SKM-1 treated with dmso at 0.1 percent for 144 hours (cell line): ENCODE measurements at regions not wholly inside any gene's neighbourhood (a gene's known extent, or its start where the extent isn't known, plus 50 kb on each side); places are given as distances from the start of the nearest gene placed in this dataset.
"Not testable (repeated sequence)": the region's sequence is repeated elsewhere in the genome, so short reads cannot be mapped to it uniquely, and the experiment has no call there.

ENCODE experiments used
- DNase-seq: peaks from one replicate; lab custom pipeline; 2025; ENCODE audit not compliant: unreplicated experiment; lab: John Stamatoyannopoulos, UW

DNA sequence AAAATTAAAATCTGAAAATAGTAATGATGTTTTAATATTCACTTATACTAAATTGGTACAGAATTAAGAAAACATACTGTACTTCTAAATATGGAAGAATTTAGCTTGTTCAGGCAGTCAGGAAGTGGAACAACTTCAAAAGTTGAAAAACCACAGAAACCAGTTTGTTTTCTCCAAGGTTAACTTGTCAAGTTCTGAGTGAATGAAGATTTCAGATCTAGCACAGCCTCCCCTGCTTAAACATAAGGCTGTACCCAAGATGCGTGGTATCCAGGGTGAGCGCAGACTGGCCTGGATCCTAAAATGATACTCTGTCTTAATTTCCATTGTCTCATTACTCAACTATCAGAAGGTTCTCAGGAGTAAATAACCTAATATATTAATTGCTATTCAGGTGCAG lies 730.7 kb upstream of the KIF2B start:
- DNase-seq: no peak

DNA sequence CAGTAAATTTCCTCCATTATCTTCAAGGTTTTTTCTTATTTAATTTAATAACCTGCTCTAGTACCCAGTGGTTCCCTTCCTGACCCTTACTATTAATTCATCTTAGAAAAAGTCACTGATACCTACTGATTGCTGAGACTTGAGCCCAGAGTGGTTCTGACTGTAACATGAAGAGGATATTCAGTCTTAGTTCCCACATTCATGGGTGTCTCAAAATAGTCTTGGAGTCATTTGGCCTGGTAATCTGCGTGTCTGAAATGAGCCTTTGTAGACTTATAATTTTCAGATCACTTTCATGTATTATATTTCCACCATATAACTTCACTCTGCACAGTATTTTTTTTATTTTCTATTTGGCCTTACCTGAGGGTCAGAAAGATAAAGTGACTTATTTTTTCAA lies 732.0 kb upstream of the KIF2B start:
- no peak for DNase-seq

DNA sequence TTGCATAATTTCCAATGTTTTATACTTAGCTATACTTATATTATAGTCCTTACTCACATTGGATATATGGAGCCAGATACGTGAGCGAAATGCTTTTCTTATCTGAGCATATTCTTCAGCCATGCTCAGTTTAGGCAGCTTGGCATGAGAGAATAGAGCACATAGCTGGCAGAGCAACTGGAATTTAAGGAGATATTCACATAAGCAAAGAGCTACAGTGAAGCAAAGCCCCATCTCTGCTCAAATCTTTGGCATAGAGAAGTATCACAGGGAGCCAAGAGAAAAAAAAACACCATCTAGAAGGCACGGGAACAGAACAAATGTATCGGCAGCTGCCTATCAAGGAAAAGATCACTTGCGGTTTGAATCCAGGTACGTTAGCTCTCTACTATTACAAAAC lies 734.2 kb upstream of the KIF2B start:
- no peak for DNase-seq

DNA sequence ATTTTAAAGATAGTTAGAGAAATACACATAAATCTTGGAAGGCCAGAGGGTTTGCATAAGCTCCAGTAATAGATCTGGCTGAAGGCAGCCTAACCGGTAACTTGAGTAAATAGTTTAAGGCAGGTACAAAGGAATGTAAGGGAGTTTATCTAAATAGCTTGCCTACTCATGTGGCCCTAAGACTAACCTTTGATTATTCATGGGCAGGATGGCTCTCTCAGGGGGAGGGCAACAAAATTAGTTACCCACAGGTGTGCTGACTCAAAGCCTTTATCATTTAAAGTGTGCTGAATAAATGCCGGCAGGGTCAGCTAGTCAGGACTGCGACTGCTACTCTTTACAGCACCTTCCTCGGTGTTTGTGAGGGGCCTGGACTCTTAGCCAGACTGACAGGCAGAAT lies 761.3 kb upstream of the KIF2B start:
- no peak for DNase-seq

DNA sequence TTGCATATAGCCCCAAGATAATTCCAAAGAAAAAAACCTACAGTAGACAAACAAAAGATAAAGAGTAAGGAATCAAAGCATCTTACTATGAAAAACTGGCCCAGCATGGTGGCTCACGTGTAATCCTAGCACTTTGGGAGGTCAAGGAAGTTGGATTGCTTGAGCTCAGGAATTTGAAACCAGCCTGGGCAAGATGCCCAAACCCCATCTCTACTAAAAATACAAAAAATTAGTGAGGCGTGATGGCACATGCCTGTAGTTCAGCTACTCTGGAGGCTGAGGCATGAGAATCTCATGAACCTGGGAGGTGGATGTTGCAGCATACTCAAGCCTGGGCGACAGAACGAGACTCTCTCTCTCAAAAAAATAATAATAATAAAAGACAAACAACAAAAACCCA lies 764.7 kb upstream of the KIF2B start:
- DNase-seq: no peak

DNA sequence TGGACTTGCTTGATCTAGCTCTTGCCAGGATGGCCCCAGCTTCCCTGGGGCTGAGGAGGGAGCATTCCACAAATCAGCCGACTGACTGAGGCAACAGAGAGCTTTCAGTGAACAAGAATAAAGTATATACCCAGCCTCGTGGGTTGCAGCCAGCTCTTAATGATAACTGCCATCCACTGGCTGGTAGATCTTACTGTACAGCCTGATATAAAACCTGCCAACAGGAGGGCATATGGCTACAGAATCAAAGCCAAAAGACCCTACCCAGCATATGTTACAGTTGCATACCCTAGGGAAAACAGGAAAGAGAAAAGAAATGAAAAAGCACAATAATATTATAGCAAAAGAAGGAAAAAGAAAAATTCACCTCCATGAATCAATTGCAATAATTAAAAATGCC lies 775.9 kb upstream of the KIF2B start:
- DNase-seq: no peak

DNA sequence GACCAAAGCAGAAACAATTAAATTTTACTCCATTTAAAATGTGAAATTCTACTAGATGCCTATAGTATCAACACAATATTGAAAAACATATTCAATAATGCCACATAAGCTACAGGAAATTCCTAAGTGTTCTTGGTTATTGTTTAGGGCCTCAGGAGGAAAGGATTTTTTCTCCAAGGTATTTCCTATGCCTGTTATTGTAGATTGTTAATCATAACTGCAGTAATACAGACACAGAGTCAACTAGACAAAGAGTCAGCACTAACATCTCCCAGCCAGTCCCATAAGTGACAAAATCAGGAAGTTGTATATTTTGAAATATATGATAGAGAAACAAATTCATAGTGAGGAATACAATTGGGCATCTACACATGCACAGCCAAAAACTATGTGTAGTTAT lies 782.7 kb upstream of the KIF2B start:
- DNase-seq: no peak

DNA sequence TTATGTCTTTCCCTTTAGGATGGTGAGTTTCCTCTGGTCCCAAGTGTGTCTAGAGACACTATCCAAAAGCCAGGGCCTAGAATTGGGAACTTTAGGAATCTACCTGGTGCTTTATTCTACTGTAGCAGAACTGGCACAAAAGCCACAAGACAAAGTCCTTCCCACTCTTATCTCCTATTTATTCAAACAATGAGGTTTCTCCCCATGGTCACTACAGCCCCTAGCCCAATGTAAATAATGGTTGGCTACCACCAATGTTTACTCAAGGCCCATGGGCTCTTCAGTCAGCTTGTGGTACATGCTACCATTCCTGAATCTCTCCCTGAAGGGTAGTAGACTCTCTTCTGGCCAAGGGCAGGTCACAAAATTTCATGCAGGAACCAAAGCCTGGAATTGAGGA lies 789.4 kb upstream of the KIF2B start:
- DNase-seq: no peak

DNA sequence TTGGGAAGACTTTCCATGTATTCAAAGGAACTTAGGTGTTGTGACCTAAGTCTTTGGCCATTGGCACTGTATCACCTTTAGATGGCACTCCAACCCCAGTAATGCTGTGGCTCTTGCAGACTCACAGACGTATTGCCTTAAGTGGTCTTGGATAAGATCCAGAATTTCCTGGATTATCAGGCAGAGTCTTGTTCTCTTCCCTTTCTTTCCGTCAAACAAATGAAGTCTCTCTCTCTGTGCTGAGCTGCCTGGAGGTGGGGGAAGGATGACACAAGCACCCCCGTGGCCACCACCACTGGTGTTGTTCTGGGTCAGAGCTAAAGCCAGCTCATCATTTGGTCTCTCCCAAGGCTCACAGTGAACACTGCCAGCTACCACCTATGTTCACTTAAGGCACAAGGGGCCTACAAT lies 789.9 kb upstream of the KIF2B start:
- DNase-seq: no peak

DNA sequence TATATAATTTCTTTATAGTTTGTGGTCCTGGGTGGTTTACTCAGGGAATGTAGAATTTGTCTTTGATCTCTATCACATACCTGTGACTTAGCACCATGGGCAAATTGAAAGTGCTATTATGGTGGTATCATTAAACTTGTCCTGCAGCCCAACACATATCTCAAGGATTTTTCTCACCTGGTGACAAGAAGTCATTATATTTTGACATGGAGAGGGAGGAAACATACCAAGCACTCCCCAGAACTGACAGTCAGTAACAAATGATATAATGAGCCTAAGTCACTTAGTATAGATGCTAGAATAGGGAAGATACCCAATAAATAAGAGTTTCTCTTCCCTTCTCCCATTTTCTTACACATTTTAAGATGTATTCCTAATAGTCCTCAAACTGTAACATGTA lies 805.5 kb upstream of the KIF2B start:
- no peak for DNase-seq

DNA sequence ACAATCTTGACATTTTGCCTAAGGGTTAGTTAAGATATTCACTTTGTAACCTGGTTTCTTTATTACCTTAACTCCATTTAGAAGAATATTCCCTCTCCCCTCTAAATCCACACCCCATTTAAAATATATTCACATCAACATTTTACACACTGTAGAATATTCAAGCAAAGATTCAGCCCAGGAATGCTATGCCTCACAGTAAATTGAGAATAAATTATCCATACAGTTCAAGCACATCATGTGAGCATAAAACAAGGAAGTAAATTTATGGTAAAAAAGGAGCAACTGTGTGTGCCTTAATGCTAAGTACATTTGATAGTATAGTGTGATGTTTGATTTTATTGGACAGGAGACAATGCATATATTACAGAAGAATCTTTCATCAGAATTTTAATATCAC lies 806.6 kb upstream of the KIF2B start:
- DNase-seq: no peak

DNA sequence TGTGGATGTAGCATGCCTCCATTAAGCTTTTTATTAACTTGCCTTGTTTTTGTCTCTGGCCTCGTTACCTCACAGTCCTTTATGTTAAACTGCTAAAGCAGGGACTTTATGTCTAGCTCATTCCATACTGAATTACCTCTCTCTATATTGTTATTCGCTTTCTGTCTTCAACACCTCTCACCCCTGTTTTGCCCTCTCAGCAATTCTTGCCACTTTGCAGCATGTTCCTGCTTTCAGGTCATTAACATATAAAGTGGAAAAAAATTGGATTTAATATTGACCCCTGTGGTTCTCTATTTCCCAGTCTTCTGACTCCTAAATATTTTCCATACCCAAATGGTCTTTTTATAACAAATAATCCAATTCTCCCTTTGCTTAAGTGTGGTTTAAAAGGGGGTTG lies 810.4 kb upstream of the KIF2B start:
- DNase-seq: no peak

DNA sequence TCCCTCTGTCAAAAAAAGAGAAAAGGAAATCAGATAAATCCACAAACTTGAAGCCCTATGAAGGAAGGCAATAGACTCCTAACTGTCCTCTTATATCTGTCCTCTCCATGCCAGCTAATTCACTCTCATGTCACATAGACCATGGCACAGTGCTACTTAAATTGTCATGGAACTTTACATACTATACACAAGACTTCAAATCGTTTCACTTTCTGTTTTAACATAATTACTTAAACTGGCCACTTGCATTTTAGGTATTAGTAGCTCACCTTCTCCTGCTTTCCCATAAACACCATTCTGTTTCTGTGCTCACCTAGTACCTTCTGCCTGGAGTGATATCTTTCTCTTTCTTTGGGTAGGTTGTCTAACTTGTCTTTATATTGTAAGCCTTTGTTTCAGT lies 816.7 kb upstream of the KIF2B start:
- no peak for DNase-seq

DNA sequence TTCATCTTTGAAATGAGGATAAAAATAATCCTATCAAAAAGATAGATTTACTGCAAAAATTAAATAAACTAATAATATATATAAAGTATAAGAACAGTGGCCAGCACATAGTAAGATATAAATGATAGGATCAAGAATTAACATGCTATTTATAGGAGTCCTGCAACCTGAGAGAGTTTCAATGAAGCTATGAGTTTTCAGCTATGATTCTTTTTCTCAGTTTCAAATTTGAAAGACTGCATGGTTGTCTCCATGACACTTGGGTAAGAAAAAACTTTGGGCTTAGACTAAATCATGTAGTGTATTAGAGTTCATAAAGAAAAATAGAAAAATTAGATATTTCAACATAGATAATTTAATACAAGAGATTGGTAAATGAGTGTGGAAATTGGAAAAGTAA lies 817.8 kb upstream of the KIF2B start:
- no peak for DNase-seq

DNA sequence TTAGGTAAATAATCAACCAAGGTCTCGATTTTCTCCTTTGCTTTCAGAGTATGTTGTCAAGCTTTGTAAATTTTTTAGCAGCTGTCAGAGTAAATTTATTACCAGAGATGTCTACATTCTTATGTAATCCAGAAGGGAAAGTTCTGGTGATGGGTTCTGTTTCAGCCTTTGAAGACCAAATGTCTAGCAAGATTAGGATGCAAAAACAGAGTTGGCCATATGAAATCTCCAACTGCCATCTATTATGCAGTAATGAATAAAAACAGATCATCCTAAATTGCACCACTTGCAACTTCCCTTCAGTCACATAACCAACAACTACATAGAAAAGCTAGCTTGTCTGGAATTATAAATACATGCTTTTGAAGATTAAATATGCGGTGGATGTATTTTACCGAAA lies 826.8 kb upstream of the KIF2B start:
- DNase-seq: no peak

DNA sequence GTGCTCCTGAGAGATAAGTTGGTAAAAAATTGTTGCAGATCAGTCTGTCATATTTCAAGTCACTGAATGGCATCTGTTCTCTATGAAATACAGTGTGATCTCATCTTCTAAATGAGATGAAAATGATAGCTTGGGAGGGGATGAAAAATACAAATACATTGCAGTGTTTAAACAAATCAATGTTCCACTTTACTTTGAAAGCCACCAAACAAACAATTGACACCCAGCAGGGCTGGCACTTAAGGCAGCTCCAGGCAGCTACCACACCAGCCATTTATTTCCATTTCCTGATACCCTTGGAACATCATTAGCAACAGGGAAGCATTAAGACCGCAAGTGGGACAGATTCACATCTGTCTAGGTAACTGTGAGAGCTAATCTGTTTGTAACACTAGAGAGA lies 827.6 kb upstream of the KIF2B start:
- DNase-seq: no peak

DNA sequence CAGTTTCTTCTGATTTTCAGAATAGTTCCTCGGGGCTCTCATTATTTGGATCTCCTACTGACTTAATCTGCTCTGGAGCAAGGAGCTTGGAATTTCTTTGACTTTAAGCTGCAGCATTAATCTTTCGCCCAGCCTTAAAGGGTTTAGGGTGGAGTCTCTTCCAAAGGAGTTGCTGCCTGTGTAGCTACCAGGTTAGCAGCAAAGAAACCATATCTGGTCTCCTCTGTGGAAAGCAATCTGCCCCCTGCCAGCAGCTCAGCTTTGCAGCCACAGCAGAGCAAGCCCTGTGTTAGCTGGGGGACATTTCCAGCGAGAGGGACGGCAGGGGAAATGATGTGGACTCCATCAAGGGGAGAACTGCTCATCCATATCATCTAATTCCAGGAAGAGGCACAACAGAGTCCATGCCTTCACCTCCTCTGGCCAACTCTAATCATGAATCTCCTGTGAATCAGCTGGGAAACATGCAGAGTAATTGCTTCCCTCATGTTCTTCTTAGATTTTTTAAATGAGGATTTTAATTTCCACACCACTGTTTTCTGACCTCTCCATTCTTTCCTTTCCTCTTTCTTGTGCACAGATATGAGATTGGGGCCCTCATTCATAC lies 827.6 kb upstream of the CA10 start:
- DNase-seq: no peak

DNA sequence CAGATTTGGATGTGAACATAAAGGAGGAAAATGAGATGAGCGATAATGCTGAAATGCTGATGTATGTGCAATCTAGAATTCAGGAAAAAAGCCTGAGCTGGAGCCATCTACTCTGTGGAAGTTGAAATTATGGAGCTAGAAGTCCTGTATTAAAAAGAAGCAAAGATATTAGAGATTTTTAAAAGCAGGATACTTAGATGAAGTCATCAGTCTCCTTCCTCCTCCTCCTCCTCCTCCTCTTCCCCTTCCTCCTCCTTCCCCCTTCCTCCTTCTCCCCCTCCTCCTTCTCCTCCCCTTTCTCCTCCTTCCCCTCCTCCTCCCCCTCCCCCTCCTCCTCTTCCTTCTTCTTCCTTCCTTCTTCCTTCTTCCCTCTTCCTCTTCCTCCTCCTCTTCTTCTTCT lies 823.8 kb upstream of the CA10 start:
- no peak for DNase-seq

DNA sequence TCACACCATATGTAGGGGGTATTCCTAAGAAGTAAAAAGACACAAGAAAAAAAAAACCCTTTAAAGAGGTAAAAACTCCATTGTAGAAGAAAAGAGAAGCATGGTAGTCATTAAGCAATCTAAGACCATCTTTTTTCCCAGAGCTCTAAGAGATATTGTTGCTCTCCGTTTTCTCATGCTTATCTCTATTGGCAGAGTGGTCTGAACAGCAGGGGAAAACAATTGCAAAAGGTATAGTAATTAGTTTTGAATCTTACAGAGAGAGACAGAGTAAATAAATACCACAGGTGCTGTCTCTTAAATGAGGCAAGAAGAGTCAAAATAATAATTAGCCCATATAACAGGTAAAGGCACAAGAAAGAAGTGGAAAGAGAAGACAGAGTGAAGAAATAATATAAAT lies 821.4 kb upstream of the CA10 start:
- DNase-seq: no peak

DNA sequence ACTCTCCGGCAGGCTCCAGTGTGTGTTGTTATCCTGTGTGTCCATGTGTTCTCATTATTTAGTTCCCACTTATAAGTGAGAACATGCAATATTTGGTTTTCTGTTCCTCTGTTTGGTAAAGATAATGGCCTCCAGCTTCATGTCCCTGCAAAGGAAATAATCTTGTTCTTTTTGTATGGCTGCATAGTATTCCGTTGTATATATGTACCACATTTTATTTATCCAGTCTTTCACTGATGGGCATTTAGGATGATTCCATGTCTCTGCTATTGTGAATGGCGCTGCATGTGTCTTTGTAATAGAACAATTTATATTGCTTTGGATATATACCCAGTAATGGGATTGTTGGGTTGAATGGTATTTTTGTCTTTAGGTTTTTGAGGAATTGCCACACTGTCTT lies 807.3 kb upstream of the CA10 start:
- no peak for DNase-seq

DNA sequence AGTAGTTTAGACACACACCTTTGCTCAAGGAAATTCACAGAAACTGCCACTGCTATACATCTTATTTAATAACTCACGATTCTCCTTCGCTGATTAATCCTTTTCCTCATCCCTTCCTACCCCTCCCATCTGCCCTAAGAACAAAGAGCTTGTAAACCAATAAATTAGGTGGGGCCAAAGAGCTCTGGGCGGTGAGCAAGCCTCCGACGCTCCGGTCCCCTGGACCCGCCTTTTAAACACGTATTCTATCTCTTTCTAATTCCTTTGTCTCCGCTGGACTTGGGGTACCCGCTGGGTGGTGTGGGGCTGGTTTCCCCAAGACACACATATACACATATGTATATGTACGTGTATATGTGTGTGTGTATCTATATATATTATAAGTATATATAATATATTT lies 803.2 kb upstream of the CA10 start:
- DNase-seq: not testable (repeated sequence)

DNA sequence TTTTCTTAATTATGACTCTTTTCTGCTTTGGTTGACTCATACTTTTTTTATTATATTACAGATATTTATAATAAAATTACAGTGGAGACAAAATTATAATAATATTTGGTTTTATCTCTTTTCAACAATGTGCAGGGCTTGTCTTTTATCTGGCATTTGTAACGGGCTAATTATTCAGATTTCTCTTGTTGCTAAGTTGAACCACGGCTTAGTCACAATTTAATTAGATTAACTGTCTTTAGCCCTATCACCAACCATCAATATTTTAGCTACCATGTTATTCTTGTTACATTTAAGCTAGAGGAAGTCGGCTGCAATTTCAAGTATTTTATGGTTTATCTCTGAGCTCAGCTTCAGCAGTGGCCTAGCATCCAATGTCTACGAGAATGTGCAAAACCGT lies 798.9 kb upstream of the CA10 start:
- no peak for DNase-seq

DNA sequence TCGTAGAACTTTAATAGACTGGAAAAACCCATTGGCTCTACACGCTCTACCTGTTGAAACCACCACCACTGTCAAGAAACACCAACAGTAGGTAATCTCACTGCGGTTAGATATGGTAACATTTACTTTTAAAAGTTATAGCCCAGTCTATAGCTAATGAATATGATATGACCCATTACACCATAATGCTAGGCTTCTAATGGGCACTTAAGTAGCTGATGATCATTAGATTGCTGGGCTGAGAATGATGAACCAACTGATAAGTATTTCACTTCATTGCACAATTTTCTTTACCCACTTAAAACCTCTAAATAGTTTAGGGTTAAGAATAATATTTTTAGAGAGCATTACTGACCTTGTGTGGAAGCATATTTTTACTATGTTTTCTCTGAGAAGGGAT lies 788.9 kb upstream of the CA10 start:
- DNase-seq: no peak
